Smooth muscle cell (in vitro differentiated cells): ENCODE measurements at regions not wholly inside any gene's neighbourhood (a gene's known extent, or its start where the extent isn't known, plus 50 kb on each side); places are given as distances from the start of the nearest gene placed in this dataset.

Experiments
- DNase-seq: peaks from one replicate; lab custom pipeline; 2025; ENCODE audit not compliant: unreplicated experiment; lab: John Stamatoyannopoulos, UW
- H2AFZ ChIP-seq: fragments of 200-600 bp; sonication (generic); 2 replicates; pipeline ENCODE4 v1.6.0; 2016; ENCODE audit warnings: antibody characterized with exemption, low read depth, mild to moderate bottlenecking
- H3F3A ChIP-seq: fragments of 200-600 bp; sonication (generic); 2 replicates; pipeline ENCODE4 v1.6.0; 2017; ENCODE audit warnings: antibody characterized with exemption, low read depth
- H3K27ac ChIP-seq: fragments of 200-600 bp; sonication (generic); 2 replicates; pipeline ENCODE4 v1.5.1; 2016; ENCODE audit warnings: low read depth, mild to moderate bottlenecking
- H3K27me3 ChIP-seq: fragments of 200-600 bp; sonication (generic); 2 replicates; pipeline ENCODE4 v1.6.1; 2016; ENCODE audit warnings: low read depth, mild to moderate bottlenecking
- H3K36me3 ChIP-seq: fragments of 200-600 bp; sonication (generic); 2 replicates; pipeline ENCODE4 v1.5.1; 2016; ENCODE audit warnings: low read depth
- H3K4me1 ChIP-seq: fragments of 200-600 bp; sonication (generic); 2 replicates; pipeline ENCODE4 v1.5.1; 2016; ENCODE audit warnings: low read depth
- H3K4me2 ChIP-seq: fragments of 200-600 bp; sonication (generic); 2 replicates; pipeline ENCODE4 v1.6.0; 2016; ENCODE audit warnings: mild to moderate bottlenecking
- H3K4me3 ChIP-seq: fragments of 200-600 bp; sonication (generic); 2 replicates; pipeline ENCODE4 v1.5.1; 2016; ENCODE audit warnings: mild to moderate bottlenecking
- H3K79me2 ChIP-seq: fragments of 200-600 bp; sonication (generic); 2 replicates; pipeline ENCODE4 v1.6.0; 2016; ENCODE audit warnings: low read depth, mild to moderate bottlenecking
- H3K9ac ChIP-seq: fragments of 200-600 bp; sonication (generic); 2 replicates; pipeline ENCODE4 v1.6.0; 2016; ENCODE audit warnings: low read depth
- H3K9me3 ChIP-seq: fragments of 200-600 bp; sonication (generic); replicated peaks from 2 replicates; pipeline ENCODE4 v1.5.1; 2016; ENCODE audit warnings: low read depth
- H4K20me1 ChIP-seq: fragments of 200-600 bp; sonication (generic); 2 replicates; pipeline ENCODE4 v1.6.0; 2016; ENCODE audit warnings: low read depth
- WGBS: methylation state at CpG from one replicate; pipeline ENCODE4 v1.1.7; 2016; ENCODE audit warnings: low lambda C conversion rate; 5-methylcytosine and 5-hydroxymethylcytosine counted together
- TF ChIP-seq, protein P1 (sequence below): fragments of 200-600 bp; sonication (generic); IDR thresholded peaks from 2 replicates; pipeline ENCODE4 v1.5.1; 2017; ENCODE audit warnings: borderline replicate concordance, mild to moderate bottlenecking, antibody characterized with exemption; ENCODE audit not compliant: insufficient read depth, poor library complexity, severe bottlenecking

DNA sequence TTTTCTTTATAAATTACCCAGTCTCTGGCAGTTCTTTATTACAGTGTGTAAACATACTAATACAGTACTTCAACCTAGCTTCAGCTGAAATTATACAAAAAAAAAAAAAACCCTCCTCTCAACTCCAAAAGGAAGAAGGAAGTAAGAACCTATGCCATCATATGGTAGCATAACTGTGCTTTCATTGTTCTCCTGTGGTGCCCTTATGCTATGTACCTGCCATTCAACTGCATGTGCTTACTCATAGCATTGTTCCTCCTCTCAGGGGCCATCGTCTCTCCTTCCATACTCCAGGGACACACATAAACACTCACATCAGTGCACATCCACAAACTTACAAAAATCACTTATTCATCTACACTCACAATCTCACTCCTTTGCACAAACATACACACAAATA lies 470.1 kb upstream of the HS3ST1 start:
- no peak for DNase-seq
- H3K79me2 ChIP-seq: no peaks in the 10 kb centered on the region
- peaks cover 8% of the 10 kb centered on the region for H3K4me1 ChIP-seq
- 94% methylated on average over 1 of the region's 1 CpG for WGBS
- no peak overlapping the region for H3K9ac ChIP-seq
- H3K9me3 ChIP-seq: no peaks in the 10 kb centered on the region
- H4K20me1 ChIP-seq: no peaks in the 10 kb centered on the region
- no peaks in the 10 kb centered on the region for H3K36me3 ChIP-seq
- no peak overlapping the region for H3K27ac ChIP-seq
- H3K4me3 ChIP-seq: no peak overlapping the region
- TF ChIP-seq, protein P1, sequence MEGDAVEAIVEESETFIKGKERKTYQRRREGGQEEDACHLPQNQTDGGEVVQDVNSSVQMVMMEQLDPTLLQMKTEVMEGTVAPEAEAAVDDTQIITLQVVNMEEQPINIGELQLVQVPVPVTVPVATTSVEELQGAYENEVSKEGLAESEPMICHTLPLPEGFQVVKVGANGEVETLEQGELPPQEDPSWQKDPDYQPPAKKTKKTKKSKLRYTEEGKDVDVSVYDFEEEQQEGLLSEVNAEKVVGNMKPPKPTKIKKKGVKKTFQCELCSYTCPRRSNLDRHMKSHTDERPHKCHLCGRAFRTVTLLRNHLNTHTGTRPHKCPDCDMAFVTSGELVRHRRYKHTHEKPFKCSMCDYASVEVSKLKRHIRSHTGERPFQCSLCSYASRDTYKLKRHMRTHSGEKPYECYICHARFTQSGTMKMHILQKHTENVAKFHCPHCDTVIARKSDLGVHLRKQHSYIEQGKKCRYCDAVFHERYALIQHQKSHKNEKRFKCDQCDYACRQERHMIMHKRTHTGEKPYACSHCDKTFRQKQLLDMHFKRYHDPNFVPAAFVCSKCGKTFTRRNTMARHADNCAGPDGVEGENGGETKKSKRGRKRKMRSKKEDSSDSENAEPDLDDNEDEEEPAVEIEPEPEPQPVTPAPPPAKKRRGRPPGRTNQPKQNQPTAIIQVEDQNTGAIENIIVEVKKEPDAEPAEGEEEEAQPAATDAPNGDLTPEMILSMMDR: no peak
- no peaks in the 10 kb centered on the region for H3F3A ChIP-seq
- no peak overlapping the region for H3K4me2 ChIP-seq
- H2AFZ ChIP-seq: no peak overlapping the region
- no peaks in the 10 kb centered on the region for H3K27me3 ChIP-seq

DNA sequence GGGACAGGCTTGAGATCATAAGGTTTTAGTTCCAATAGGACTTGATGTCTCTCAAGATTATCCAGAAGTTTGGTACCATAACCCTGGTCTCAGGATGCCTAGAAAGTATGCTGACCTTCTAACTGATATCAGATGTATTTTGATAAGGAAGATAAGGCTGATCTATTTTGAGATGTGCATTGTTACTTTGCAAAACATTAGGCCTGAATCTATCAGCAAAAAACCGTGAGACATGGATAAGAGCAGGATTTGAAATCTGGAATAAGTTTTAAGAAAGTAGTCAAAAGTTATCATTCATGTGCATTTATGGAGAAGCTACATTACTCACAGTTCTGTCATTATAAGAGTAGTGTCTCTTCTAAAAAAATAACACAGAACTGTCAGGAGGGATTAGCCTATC lies 467.1 kb upstream of the HS3ST1 start:
- Histone ChIP-seq H3K4me1 (peaks cover 8% of the 10 kb centered on the region), H3K36me3 (no peaks in the 10 kb centered on the region), H3K9ac (no peak overlapping the region), H3K9me3 (no peaks in the 10 kb centered on the region), H3F3A (no peaks in the 10 kb centered on the region), H3K4me3 (no peak overlapping the region), H4K20me1 (no peaks in the 10 kb centered on the region), H3K27ac (no peak overlapping the region), H3K4me2 (no peak overlapping the region), H2AFZ (no peak overlapping the region), H3K79me2 (no peaks in the 10 kb centered on the region), H3K27me3 (no peaks in the 10 kb centered on the region)
- TF ChIP-seq, protein P1: no peak
- 40% methylated on average over 1 of the region's 1 CpG for WGBS
- DNase-seq: no peak

DNA sequence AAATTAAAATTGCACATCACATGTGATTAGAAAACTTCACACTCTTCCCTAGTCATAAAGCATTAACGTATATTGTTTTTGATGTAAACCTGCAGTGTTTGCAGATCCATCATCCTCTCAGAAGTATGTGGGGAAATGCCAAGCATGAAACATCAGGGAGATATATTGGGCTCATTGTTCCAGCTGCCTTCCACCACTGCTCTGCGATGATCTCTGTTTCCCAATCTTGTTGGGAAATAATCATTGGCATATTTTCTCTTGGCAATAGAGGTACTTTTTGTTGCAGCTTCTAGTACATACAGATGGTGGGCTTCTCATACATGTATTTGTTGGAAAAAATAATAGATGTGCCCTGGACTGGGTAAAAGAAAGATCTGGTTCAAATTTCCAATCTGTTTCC lies 466.3 kb upstream of the HS3ST1 start:
- Histone ChIP-seq H3F3A (no peaks in the 10 kb centered on the region), H3K4me2 (no peak overlapping the region), H2AFZ (no peak overlapping the region), H3K27me3 (no peaks in the 10 kb centered on the region), H3K4me1 (peaks cover 2% of the 10 kb centered on the region), H3K9me3 (no peaks in the 10 kb centered on the region), H4K20me1 (no peaks in the 10 kb centered on the region), H3K36me3 (no peaks in the 10 kb centered on the region), H3K79me2 (no peaks in the 10 kb centered on the region), H3K27ac (no peak overlapping the region), H3K9ac (no peak overlapping the region), H3K4me3 (no peak overlapping the region)
- TF ChIP-seq, protein P1: no peak
- WGBS: 61% methylated on average over 2 of the region's 2 CpGs
- DNase-seq: no peak

DNA sequence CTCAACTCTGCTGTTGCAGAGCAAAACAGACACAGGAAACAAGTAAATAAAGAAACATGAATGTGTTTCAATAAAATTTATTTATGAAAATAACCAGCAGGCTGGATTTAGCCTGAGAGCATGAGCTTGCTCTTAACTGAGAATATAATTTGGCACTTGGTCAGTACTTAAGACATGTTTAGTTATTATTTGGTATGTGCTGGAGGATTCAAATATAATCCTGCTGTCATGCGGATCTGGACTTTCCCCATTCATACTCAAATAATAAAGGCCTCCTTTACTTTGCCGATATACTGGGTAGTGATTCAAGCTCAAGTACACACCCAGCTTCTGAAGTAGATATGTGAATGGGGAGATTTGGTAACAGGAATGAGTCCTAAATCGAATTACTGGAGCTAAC lies 465.5 kb upstream of the HS3ST1 start:
- 65% methylated on average over 3 of the region's 3 CpGs for WGBS
- TF ChIP-seq, protein P1: no peak
- Histone ChIP-seq H3K4me3 (no peak overlapping the region), H2AFZ (no peak overlapping the region), H3K79me2 (no peaks in the 10 kb centered on the region), H3K9ac (no peak overlapping the region), H3K9me3 (no peaks in the 10 kb centered on the region), H3F3A (no peaks in the 10 kb centered on the region), H3K27ac (no peak overlapping the region), H3K36me3 (no peaks in the 10 kb centered on the region), H3K4me1 (no peaks in the 10 kb centered on the region), H3K27me3 (no peaks in the 10 kb centered on the region), H4K20me1 (no peaks in the 10 kb centered on the region), H3K4me2 (no peak overlapping the region)
- no peak for DNase-seq
